Trophoblast cell (in vitro differentiated cells and primary cell): ENCODE measurements at regions not wholly inside any gene's neighbourhood (a gene's known extent, or its start where the extent isn't known, plus 50 kb on each side); places are given as distances from the start of the nearest gene placed in this dataset.

Experiments
- DNase-seq, 2 donors: peaks; one replicate each; pipeline ENCODE4 v3.0.0-alpha.2; 2016
- H2AFZ ChIP-seq: 2 replicates; pipeline ENCODE4 v1.6.1; 2013; ENCODE audit warnings: low read length, moderate library complexity, mild to moderate bottlenecking; ENCODE audit not compliant: insufficient read depth, poor library complexity
- H2AK5ac ChIP-seq: 2 replicates; pipeline ENCODE4 v1.6.1; 2013; ENCODE audit warnings: mild to moderate bottlenecking, low read length
- H2BK120ac ChIP-seq: 2 replicates; pipeline ENCODE4 v1.6.1; 2013; ENCODE audit warnings: low read length, mild to moderate bottlenecking, moderate library complexity; ENCODE audit not compliant: insufficient read depth, poor library complexity
- H2BK12ac ChIP-seq: 2 replicates; pipeline ENCODE4 v1.6.1; 2013; ENCODE audit warnings: mild to moderate bottlenecking, low read length, moderate library complexity
- H2BK5ac ChIP-seq: 2 replicates; pipeline ENCODE4 v1.6.1; 2013; ENCODE audit warnings: low read length, low read depth, moderate library complexity, mild to moderate bottlenecking; ENCODE audit not compliant: poor library complexity
- H3K14ac ChIP-seq: 2 replicates; pipeline ENCODE4 v1.6.1; 2013; ENCODE audit warnings: mild to moderate bottlenecking, low read length
- H3K18ac ChIP-seq: 2 replicates; pipeline ENCODE4 v1.6.1; 2013; ENCODE audit warnings: mild to moderate bottlenecking, low read length
- H3K23ac ChIP-seq: 2 replicates; pipeline ENCODE4 v1.6.1; 2013; ENCODE audit warnings: low read length
- H3K27ac ChIP-seq: 2 replicates; pipeline ENCODE4 v1.5.1; 2013; ENCODE audit warnings: low read depth, mild to moderate bottlenecking, inconsistent platforms, low read length, moderate library complexity
- H3K27me3 ChIP-seq: 2 replicates; pipeline ENCODE4 v1.6.1; 2013; ENCODE audit warnings: inconsistent platforms, mild to moderate bottlenecking, low read length, moderate library complexity; ENCODE audit not compliant: insufficient read depth
- H3K36me3 ChIP-seq, 2 experiments: 1 replicate in 1 of 2; 2 replicates in 1 of 2; pipeline ENCODE4 v1.6.1; 2013; ENCODE audit warnings: low read length in 2 of 2, mild to moderate bottlenecking in 2 of 2, moderate library complexity in 1 of 2; ENCODE audit not compliant: insufficient read depth in 2 of 2, control insufficient read depth in 1 of 2
- H3K4ac ChIP-seq: 2 replicates; pipeline ENCODE4 v1.6.1; 2013; ENCODE audit warnings: low read depth, mild to moderate bottlenecking, low read length, moderate library complexity
- H3K4me1 ChIP-seq, 2 experiments: 1 replicate in 1 of 2; 2 replicates in 1 of 2; pipeline ENCODE4 v1.6.1; 2013; ENCODE audit warnings: low read length in 2 of 2, mild to moderate bottlenecking in 2 of 2, moderate library complexity in 1 of 2; ENCODE audit not compliant: insufficient read depth in 2 of 2, control insufficient read depth in 1 of 2
- H3K4me2 ChIP-seq: 2 replicates; pipeline ENCODE4 v1.6.1; 2013; ENCODE audit warnings: inconsistent platforms, mild to moderate bottlenecking, low read length, moderate library complexity
- H3K4me3 ChIP-seq: 2 replicates; pipeline ENCODE4 v1.5.1; 2013; ENCODE audit warnings: mild to moderate bottlenecking, low read depth, low read length, inconsistent platforms
- H3K79me1 ChIP-seq: one replicate; pipeline ENCODE4 v1.6.1; 2013; ENCODE audit warnings: low read length
- H3K79me2 ChIP-seq: 2 replicates; pipeline ENCODE4 v1.6.1; 2013; ENCODE audit warnings: low read length, mild to moderate bottlenecking; ENCODE audit not compliant: control insufficient read depth, insufficient read depth, poor library complexity
- H3K9ac ChIP-seq: 2 replicates; pipeline ENCODE4 v1.6.1; 2013; ENCODE audit warnings: mild to moderate bottlenecking, low read length
- H3K9me3 ChIP-seq: 2 replicates; pipeline ENCODE4 v1.6.1; 2013; ENCODE audit warnings: low read depth, mild to moderate bottlenecking, control low read depth, inconsistent platforms, low read length; ENCODE audit not compliant: insufficient read depth
- H4K12ac ChIP-seq: 2 replicates; pipeline ENCODE4 v1.6.1; 2013; ENCODE audit warnings: low read depth, mild to moderate bottlenecking, low read length, moderate library complexity
- H4K8ac ChIP-seq: 2 replicates; pipeline ENCODE4 v1.6.1; 2013; ENCODE audit warnings: low read depth, mild to moderate bottlenecking, low read length, moderate library complexity
- H4K91ac ChIP-seq: one replicate; pipeline ENCODE4 v1.6.1; 2013; ENCODE audit warnings: low read depth, mild to moderate bottlenecking, low read length, moderate library complexity
- WGBS: extraction: QIAGEN DNeasy Blood & Tissue Kit; methylation state at CpG from one replicate; pipeline ENCODE4 v1.1.7; 2013; ENCODE audit warnings: missing lambda C conversion rate; ENCODE audit not compliant: insufficient read length, insufficient coverage; ENCODE audit errors: extremely low coverage; 5-methylcytosine and 5-hydroxymethylcytosine counted together

GRCh38 chr10:128898133-128898915 lies 568.7 kb upstream of the MGMT start:
- Histone ChIP-seq H3K23ac (no peak overlapping the region), H4K8ac (no peak overlapping the region), H3K79me2 (no peaks in the 10 kb centered on the region), H3K36me3 (no peaks in the 10 kb centered on the region), H2AFZ (no peak overlapping the region), H3K27me3 (no peaks in the 10 kb centered on the region), H2BK120ac (no peak overlapping the region), H3K4me2 (no peak overlapping the region), H4K12ac (no peak overlapping the region), H3K9ac (no peak overlapping the region), H3K18ac (no peak overlapping the region), H3K4me1 (no peaks in the 10 kb centered on the region), H3K4me3 (no peak overlapping the region), H3K4ac (no peak overlapping the region), H2BK5ac (no peak overlapping the region), H3K79me1 (no peaks in the 10 kb centered on the region), H2BK12ac (no peak overlapping the region), H3K9me3 (no peaks in the 10 kb centered on the region), H3K27ac (no peak overlapping the region), H2AK5ac (no peak overlapping the region), H3K14ac (no peak overlapping the region), H4K91ac (no peak overlapping the region)
- WGBS: no CpG with 5 or more reads among the region's 10 CpGs
- DNase-seq: no peak

DNA sequence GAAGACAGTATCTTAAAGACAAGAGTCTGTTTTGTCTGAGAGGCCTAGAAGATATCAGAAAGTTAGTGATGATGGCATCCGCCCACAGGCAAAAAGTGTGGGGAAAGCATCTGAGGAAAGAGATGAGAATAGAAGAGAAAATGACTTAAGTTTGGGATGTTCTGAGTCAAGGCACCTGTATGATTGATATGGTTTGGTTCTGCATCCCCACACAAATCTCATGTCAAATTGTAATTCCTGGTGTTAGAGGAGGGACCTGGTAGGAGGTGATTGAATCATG lies 568.2 kb upstream of the MGMT start:
- no peak overlapping the region for H3K9ac ChIP-seq
- H2BK12ac ChIP-seq: no peak overlapping the region
- no peaks in the 10 kb centered on the region for H3K27me3 ChIP-seq
- no peak overlapping the region for H2BK120ac ChIP-seq
- H3K9me3 ChIP-seq: no peaks in the 10 kb centered on the region
- no peak overlapping the region for H3K4me3 ChIP-seq
- no peak overlapping the region for H3K4me2 ChIP-seq
- no peak overlapping the region for H3K18ac ChIP-seq
- no peak overlapping the region for H3K23ac ChIP-seq
- H3K79me1 ChIP-seq: no peaks in the 10 kb centered on the region
- WGBS: no CpG with 5 or more reads among the region's 1 CpG
- H4K12ac ChIP-seq: no peak overlapping the region
- H2AK5ac ChIP-seq: no peak overlapping the region
- H2BK5ac ChIP-seq: no peak overlapping the region
- H4K91ac ChIP-seq: no peak overlapping the region
- no peak for DNase-seq
- H3K79me2 ChIP-seq: no peaks in the 10 kb centered on the region
- H4K8ac ChIP-seq: no peak overlapping the region
- H3K36me3 ChIP-seq: no peaks in the 10 kb centered on the region
- no peak overlapping the region for H2AFZ ChIP-seq
- H3K27ac ChIP-seq: no peak overlapping the region
- H3K14ac ChIP-seq: no peak overlapping the region
- no peaks in the 10 kb centered on the region for H3K4me1 ChIP-seq
- H3K4ac ChIP-seq: no peak overlapping the region

- Histone ChIP-seq H3K18ac (no peak overlapping the region), H4K12ac (no peak overlapping the region), H3K4me2 (no peak overlapping the region), H3K14ac (no peak overlapping the region), H3K79me2 (no peaks in the 10 kb centered on the region), H3K79me1 (no peaks in the 10 kb centered on the region), H2BK5ac (no peak overlapping the region), H4K8ac (no peak overlapping the region), H3K9me3 (no peaks in the 10 kb centered on the region), H3K36me3 (no peaks in the 10 kb centered on the region), H3K4me3 (no peak overlapping the region), H2AK5ac (no peak overlapping the region), H3K4me1 (no peaks in the 10 kb centered on the region), H3K27me3 (no peaks in the 10 kb centered on the region), H2BK120ac (no peak overlapping the region), H3K27ac (no peak overlapping the region), H3K23ac (no peak overlapping the region), H2AFZ (no peak overlapping the region), H4K91ac (no peak overlapping the region), H3K4ac (no peak overlapping the region), H2BK12ac (no peak overlapping the region), H3K9ac (no peak overlapping the region)
- no peak for DNase-seq
- WGBS: no CpG with 5 or more reads among the region's 4 CpGs
Observed at GRCh38 chr10:128900456-128900855, 566.6 kb upstream of the MGMT start.

GRCh38 chr10:128901236-128901635 lies 565.8 kb upstream of the MGMT start:
- no peak overlapping the region for H4K12ac ChIP-seq
- H3K23ac ChIP-seq: no peak overlapping the region
- no peaks in the 10 kb centered on the region for H3K4me1 ChIP-seq
- H3K18ac ChIP-seq: no peak overlapping the region
- H2BK12ac ChIP-seq: no peak overlapping the region
- no peaks in the 10 kb centered on the region for H3K36me3 ChIP-seq
- H3K4me2 ChIP-seq: no peak overlapping the region
- no peak overlapping the region for H3K4me3 ChIP-seq
- no peak overlapping the region for H2BK5ac ChIP-seq
- no peaks in the 10 kb centered on the region for H3K79me2 ChIP-seq
- DNase-seq: peak in 1 of 2 donors; percentile 13
- no peak overlapping the region for H3K14ac ChIP-seq
- H3K4ac ChIP-seq: no peak overlapping the region
- H3K27ac ChIP-seq: no peak overlapping the region
- no peak overlapping the region for H4K91ac ChIP-seq
- no peak overlapping the region for H2BK120ac ChIP-seq
- H2AK5ac ChIP-seq: no peak overlapping the region
- H3K27me3 ChIP-seq: no peaks in the 10 kb centered on the region
- no peak overlapping the region for H3K9ac ChIP-seq
- no peaks in the 10 kb centered on the region for H3K79me1 ChIP-seq
- H3K9me3 ChIP-seq: no peaks in the 10 kb centered on the region
- no peak overlapping the region for H2AFZ ChIP-seq
- no peak overlapping the region for H4K8ac ChIP-seq
